Fibroblast of pulmonary artery (primary cell): ENCODE measurements at regions not wholly inside any gene's neighbourhood (a gene's known extent, or its start where the extent isn't known, plus 50 kb on each side); places are given as distances from the start of the nearest gene placed in this dataset.

Source experiments
- DNase-seq: peaks from one replicate; pipeline ENCODE4 v3.0.0-alpha.2; 2010; ENCODE audit warnings: low read depth
- H3K4me3 ChIP-seq: replicated peaks from 2 replicates; pipeline ENCODE4 v1.5.1; 2011; ENCODE audit warnings: low read depth, mild to moderate bottlenecking, control low read depth, low read length, moderate library complexity
- CTCF ChIP-seq: IDR thresholded peaks from 2 replicates; pipeline ENCODE4 v1.5.1; 2011; ENCODE audit warnings: mild to moderate bottlenecking, control low read depth, low read length, inconsistent platforms; ENCODE audit errors: missing control alignments

DNA sequence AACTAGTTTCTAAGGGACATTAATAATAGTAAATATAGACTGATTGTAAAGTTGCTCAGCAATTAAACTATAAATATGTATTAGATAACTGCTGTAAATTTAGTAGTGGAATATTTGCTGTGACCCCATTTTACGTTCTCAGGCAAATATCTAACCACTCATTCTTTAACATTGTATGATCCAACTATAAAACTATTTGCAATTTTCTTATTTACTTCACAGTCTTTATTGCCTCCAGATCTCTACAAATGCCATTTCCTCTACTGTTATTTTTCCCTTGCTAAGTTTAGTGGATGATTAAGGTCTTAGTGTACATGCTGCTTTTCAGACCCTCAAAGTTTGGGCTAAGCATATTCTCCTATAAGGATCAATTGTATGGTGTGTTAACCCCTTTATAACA is 526.2 kb upstream of the ST8SIA4 start:
- no peak overlapping the region for H3K4me3 ChIP-seq
- TF ChIP-seq CTCF, result no peak
- peak; percentile 13 for DNase-seq

DNA sequence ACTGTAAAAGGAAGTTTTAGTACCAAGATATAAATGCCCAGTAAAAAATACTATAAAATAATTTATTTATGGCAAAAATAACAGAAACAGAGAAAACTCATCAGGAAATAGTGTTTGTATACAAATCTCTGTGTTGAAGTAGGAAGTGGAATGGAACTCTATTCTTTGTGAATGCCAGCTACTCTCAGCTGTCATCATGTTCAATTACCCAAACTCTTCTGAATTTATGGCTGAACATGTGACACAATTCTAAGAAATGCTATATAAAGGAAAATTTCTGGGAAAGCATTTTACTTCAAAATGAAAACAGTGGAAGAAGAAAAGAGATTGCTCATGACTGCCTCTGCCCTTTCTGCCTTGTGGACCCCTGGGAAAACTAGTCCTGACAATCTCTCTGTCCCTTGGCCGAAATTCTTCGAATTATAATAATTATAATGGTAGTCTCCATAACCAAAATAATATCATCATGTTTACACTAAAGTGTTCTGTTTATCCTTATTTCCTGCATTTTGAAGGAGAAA is 522.3 kb upstream of the ST8SIA4 start:
- no peak overlapping the region for H3K4me3 ChIP-seq
- DNase-seq, result peak; percentile 4
- TF ChIP-seq CTCF, result no peak

- H3K4me3 ChIP-seq, result no peak overlapping the region
- no peak for TF ChIP-seq CTCF
- peak; percentile 47 for DNase-seq
These were observed 521.6 kb upstream of the ST8SIA4 start for GRCh38 chr5:101424530-101425175.

- no peak overlapping the region for H3K4me3 ChIP-seq
- no peak for TF ChIP-seq CTCF
- DNase-seq, result peak; percentile 3
These were observed 515.6 kb upstream of the ST8SIA4 start for GRCh38 chr5:101418713-101419118.

GRCh38 chr5:101404531-101404930 is 501.4 kb upstream of the ST8SIA4 start:
- no peak for DNase-seq
- H3K4me3 ChIP-seq, result no peak overlapping the region
- no peak for TF ChIP-seq CTCF

GRCh38 chr5:101393795-101394450 is 490.8 kb upstream of the ST8SIA4 start:
- no peak for DNase-seq
- no peak for TF ChIP-seq CTCF
- no peak overlapping the region for H3K4me3 ChIP-seq
